ENCODE measurements at regions not wholly inside any gene's neighbourhood (a gene's known extent, or its start where the extent isn't known, plus 50 kb on each side); places are given as distances from the start of the nearest gene placed in this dataset.

DNA sequence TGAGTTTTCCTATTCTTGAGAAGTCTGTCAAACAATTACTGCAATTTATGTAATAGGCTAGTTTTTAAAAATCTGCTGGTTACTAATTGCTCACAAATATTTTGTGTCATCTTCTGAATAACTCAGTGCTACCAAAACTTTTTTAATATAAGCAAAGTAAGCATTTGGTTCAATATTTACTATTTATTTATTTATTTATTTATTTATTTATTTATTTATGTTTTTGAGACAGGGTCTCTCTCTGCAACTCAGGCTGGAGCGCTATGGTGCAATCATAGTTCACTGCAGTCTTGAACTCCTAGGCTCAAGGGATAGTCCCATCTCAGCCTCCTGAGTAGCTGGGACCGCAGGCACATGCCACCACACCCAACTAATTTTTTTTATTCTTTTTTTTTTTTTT is 60.4 kb upstream of the CDH20 start:
- TF ChIP-seq EZH2 (IDR thresholded peaks at IDR 0.05; ENCODE audit: borderline replicate concordance, low read depth, low read length, poor library complexity, severe bottlenecking) (no peak), CTCF (conservative IDR thresholded peaks at IDR 0.05; ENCODE audit: low read depth, low read length) (no peak)

All from A673 (cell line).